ENCODE measurements at regions not wholly inside any gene's neighbourhood (a gene's known extent, or its start where the extent isn't known, plus 50 kb on each side); places are given as distances from the start of the nearest gene placed in this dataset.

GRCh38 chr12:125890366-125890905, 825.2 kb downstream of the AACS start:
- TF ChIP-seq CTCF (IDR thresholded peaks at IDR 0.05; ENCODE audit: unreplicated experiment), result no peak
- Mint-ChIP-seq H3K27ac (ENCODE audit: low read depth, unreplicated experiment) (no peak overlapping the region), H3K27me3 (ENCODE audit: insufficient read depth, unreplicated experiment) (no peaks in the 10 kb centered on the region), H3K4me3 (ENCODE audit: unreplicated experiment) (no peak overlapping the region), H3K9me3 (ENCODE audit: unreplicated experiment) (peaks cover under 1% of the 10 kb centered on the region), H3K4me1 (ENCODE audit: insufficient read depth, unreplicated experiment) (peaks cover 11% of the 10 kb centered on the region), H3K36me3 (ENCODE audit: insufficient read depth, unreplicated experiment) (no peaks in the 10 kb centered on the region)
- intact Hi-C loops (cut with micrococcal nuclease), result no loop called here
- no TSS peak for BruUV-seq (replicated peaks)
- CTCF ChIA-PET, result interaction anchor here (0.7 kb wide), 1 partner anchor 1373 kb away, joined by 3 read pairs; no protein-coding TSS in a partner anchor
- no peak for DNase-seq (ENCODE audit: unreplicated experiment)
- POLR2A ChIA-PET, result no interaction called here

- DNase-seq (ENCODE audit: unreplicated experiment), result peak; percentile 14
- no peaks in the 10 kb centered on the region for H3K9me3 Mint-ChIP-seq (ENCODE audit: unreplicated experiment)
- H3K4me3 Mint-ChIP-seq (ENCODE audit: unreplicated experiment), result no peak overlapping the region
- H3K27ac Mint-ChIP-seq (ENCODE audit: low read depth, unreplicated experiment), result no peak overlapping the region
- ChIA-PET POLR2A (no interaction called here), CTCF (no interaction called here)
- no peak for TF ChIP-seq CTCF (IDR thresholded peaks at IDR 0.05; ENCODE audit: unreplicated experiment)
- intact Hi-C loops (cut with micrococcal nuclease), result no loop called here
- H3K36me3 Mint-ChIP-seq (ENCODE audit: insufficient read depth, unreplicated experiment), result no peaks in the 10 kb centered on the region
- peaks cover 11% of the 10 kb centered on the region for H3K4me1 Mint-ChIP-seq (ENCODE audit: insufficient read depth, unreplicated experiment)
- no peaks in the 10 kb centered on the region for H3K27me3 Mint-ChIP-seq (ENCODE audit: insufficient read depth, unreplicated experiment)
- BruUV-seq (replicated peaks), result no TSS peak
Observed at GRCh38 chr12:125890971-125891370, 825.7 kb downstream of the AACS start.

- ChIA-PET POLR2A (interaction anchor here (0.5 kb wide), 1 partner anchor 602 kb away, joined by 3 read pairs; no protein-coding TSS in a partner anchor), CTCF (no interaction called here)
- Mint-ChIP-seq H3K4me3 (ENCODE audit: unreplicated experiment) (no peak overlapping the region), H3K27me3 (ENCODE audit: insufficient read depth, unreplicated experiment) (no peaks in the 10 kb centered on the region), H3K36me3 (ENCODE audit: insufficient read depth, unreplicated experiment) (no peaks in the 10 kb centered on the region), H3K9me3 (ENCODE audit: unreplicated experiment) (no peaks in the 10 kb centered on the region), H3K4me1 (ENCODE audit: insufficient read depth, unreplicated experiment) (peaks cover 11% of the 10 kb centered on the region), H3K27ac (ENCODE audit: low read depth, unreplicated experiment) (peak overlapping the region; percentile 63)
- no TSS peak for BruUV-seq (replicated peaks)
- no peak for TF ChIP-seq CTCF (IDR thresholded peaks at IDR 0.05; ENCODE audit: unreplicated experiment)
- DNase-seq (ENCODE audit: unreplicated experiment), result peak; percentile 33
- intact Hi-C loops (cut with micrococcal nuclease), result no loop called here
Observed at GRCh38 chr12:125892276-125892675, 827.0 kb downstream of the AACS start.

GRCh38 chr12:125902991-125903390, 837.8 kb downstream of the AACS start:
- no peak overlapping the region for H3K4me3 Mint-ChIP-seq (ENCODE audit: unreplicated experiment)
- POLR2A ChIA-PET, result no interaction called here

More at GRCh38 chr12:125902991-125903390, 837.8 kb downstream of the AACS start:
- Mint-ChIP-seq H3K9me3 (ENCODE audit: unreplicated experiment) (no peaks in the 10 kb centered on the region), H3K27ac (ENCODE audit: low read depth, unreplicated experiment) (no peak overlapping the region), H3K36me3 (ENCODE audit: insufficient read depth, unreplicated experiment) (no peaks in the 10 kb centered on the region), H3K27me3 (ENCODE audit: insufficient read depth, unreplicated experiment) (no peaks in the 10 kb centered on the region), H3K4me1 (ENCODE audit: insufficient read depth, unreplicated experiment) (no peaks in the 10 kb centered on the region)
- TF ChIP-seq CTCF (IDR thresholded peaks at IDR 0.05; ENCODE audit: unreplicated experiment), result no peak
- intact Hi-C loops (cut with micrococcal nuclease), result no loop called here
- CTCF ChIA-PET, result no interaction called here
- DNase-seq (ENCODE audit: unreplicated experiment), result no peak
- no TSS peak for BruUV-seq (replicated peaks)
